Adrenal gland (tissue), 9 donors: ENCODE measurements at regions not wholly inside any gene's neighbourhood (a gene's known extent, or its start where the extent isn't known, plus 50 kb on each side); places are given as distances from the start of the nearest gene placed in this dataset.

Experiments
- DNase-seq, 7 donors: peaks; one replicate each; pipeline ENCODE4 v3.0.0-alpha.2; 2019 to 2020
- H3K27ac ChIP-seq, 5 donors: fragments of 200-600 bp; sonication (generic) in 4 of 5; 1 replicate in 3 of 5; 2 replicates in 2 of 5; pipeline versions ENCODE4 v1.5.1 to v1.8.0; 2016 to 2020; ENCODE audit warnings: mild to moderate bottlenecking in 1 of 5
- H3K27me3 ChIP-seq: fragments of 200-600 bp; 2 replicates; pipeline ENCODE4 v1.8.0; 2021
- H3K36me3 ChIP-seq, 2 donors: fragments of 200-600 bp; replicated peaks in 1 of 2; 1 replicate in 1 of 2; 2 replicates in 1 of 2; pipeline versions ENCODE4 v1.5.1 to v1.8.0; 2018 to 2022
- H3K4me1 ChIP-seq, 2 donors: fragments of 200-600 bp; replicated peaks in 1 of 2; 1 replicate in 1 of 2; 2 replicates in 1 of 2; pipeline versions ENCODE4 v1.5.1 to v1.8.0; 2018 to 2021
- H3K4me3 ChIP-seq, 4 donors: fragments of 200-600 bp; sonication (generic) in 3 of 4; one replicate each; pipeline ENCODE4 v1.5.1; 2016 to 2018
- H3K9me3 ChIP-seq, 3 donors: fragments of 200-600 bp; sonication (generic) in 1 of 3; replicated peaks in 1 of 3; 1 replicate in 2 of 3; 2 replicates in 1 of 3; pipeline versions ENCODE4 v1.5.1 to v1.8.0; 2016 to 2021
- POLR2A ChIP-seq, 2 donors: fragments of 450-650 bp; IDR thresholded peaks; one replicate each; pipeline ENCODE4 v1.6.1; 2017; ENCODE audit warnings: antibody characterized with exemption in 2 of 2, mild to moderate bottlenecking in 2 of 2, moderate library complexity in 1 of 2
- WGBS, 4 donors: extraction: QIAGEN DNeasy Blood & Tissue Kit in 2 of 4; methylation state at CpG; one replicate each; pipeline versions ENCODE4 v1.1.5 to v1.1.7; 2013 to 2017; 5-methylcytosine and 5-hydroxymethylcytosine counted together
- intact Hi-C, 2 donors: fragments of 100-400 bp; cut with DNase I; formaldehyde crosslinking; loops; one replicate each; pipeline versions ENCODE4 v1.14.1 to v1.15.0; 2022 to 2023
- TF ChIP-seq, protein P1 (sequence below), 6 experiments: fragments of 450-650 bp in 4 of 6; fragments of 200-600 bp in 2 of 6; sonication (generic) in 1 of 6; IDR thresholded peaks; 1 replicate in 5 of 6; 2 replicates in 1 of 6; pipeline versions ENCODE4 v1.5.1 to v1.8.0; 2016 to 2021; ENCODE audit warnings: antibody characterized with exemption in 6 of 6, mild to moderate bottlenecking in 2 of 6, moderate library complexity in 1 of 6
- donor health status: healthy with polysubstance abuse.
- donor health status: Bipolar disorder and iron deficiency.
- donor health status: DM: yes; HTN: yes; CAD: no.
- donor health status: DM: no; HTN: no; CAD: no.
- donor health status: DM: no; HTN: no; CAD: no.

DNA sequence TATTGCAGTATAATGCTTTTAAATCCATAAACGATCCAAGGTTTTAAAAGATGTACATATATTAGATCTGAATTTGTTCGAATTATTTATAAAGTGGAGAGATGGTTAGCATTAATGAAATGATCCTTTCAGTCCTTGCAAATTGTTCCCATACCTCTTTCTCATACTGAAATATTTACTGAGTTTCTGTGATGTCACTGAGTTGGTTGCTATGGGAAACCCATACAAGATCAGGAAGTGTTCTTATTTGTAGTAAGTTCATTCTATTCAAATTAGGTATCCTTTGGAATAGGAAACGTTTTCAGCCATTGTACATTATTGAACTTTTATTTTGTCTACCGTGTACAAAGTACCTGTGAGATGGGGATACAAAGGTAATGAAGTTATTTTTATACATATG is 73.2 kb upstream of the CHL1 start:
- Histone ChIP-seq H3K36me3 (no peaks in the 10 kb centered on the region), H3K27me3 (no peaks in the 10 kb centered on the region), H3K27ac (no peak overlapping the region), H3K4me1 (no peaks in the 10 kb centered on the region), H3K4me3 (no peak overlapping the region), H3K9me3 (no peaks in the 10 kb centered on the region)
- TF ChIP-seq, protein P1, sequence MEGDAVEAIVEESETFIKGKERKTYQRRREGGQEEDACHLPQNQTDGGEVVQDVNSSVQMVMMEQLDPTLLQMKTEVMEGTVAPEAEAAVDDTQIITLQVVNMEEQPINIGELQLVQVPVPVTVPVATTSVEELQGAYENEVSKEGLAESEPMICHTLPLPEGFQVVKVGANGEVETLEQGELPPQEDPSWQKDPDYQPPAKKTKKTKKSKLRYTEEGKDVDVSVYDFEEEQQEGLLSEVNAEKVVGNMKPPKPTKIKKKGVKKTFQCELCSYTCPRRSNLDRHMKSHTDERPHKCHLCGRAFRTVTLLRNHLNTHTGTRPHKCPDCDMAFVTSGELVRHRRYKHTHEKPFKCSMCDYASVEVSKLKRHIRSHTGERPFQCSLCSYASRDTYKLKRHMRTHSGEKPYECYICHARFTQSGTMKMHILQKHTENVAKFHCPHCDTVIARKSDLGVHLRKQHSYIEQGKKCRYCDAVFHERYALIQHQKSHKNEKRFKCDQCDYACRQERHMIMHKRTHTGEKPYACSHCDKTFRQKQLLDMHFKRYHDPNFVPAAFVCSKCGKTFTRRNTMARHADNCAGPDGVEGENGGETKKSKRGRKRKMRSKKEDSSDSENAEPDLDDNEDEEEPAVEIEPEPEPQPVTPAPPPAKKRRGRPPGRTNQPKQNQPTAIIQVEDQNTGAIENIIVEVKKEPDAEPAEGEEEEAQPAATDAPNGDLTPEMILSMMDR (IDR thresholded peaks at IDR 0.05), result no peak
- TF ChIP-seq POLR2A (IDR thresholded peaks at IDR 0.05), result no peak
- no peak for DNase-seq
- intact Hi-C loops, result no loop called here
- 55 to 63% (median 61%) methylated on average over 4 of the region's 4 CpGs for WGBS, 4 donors

DNA sequence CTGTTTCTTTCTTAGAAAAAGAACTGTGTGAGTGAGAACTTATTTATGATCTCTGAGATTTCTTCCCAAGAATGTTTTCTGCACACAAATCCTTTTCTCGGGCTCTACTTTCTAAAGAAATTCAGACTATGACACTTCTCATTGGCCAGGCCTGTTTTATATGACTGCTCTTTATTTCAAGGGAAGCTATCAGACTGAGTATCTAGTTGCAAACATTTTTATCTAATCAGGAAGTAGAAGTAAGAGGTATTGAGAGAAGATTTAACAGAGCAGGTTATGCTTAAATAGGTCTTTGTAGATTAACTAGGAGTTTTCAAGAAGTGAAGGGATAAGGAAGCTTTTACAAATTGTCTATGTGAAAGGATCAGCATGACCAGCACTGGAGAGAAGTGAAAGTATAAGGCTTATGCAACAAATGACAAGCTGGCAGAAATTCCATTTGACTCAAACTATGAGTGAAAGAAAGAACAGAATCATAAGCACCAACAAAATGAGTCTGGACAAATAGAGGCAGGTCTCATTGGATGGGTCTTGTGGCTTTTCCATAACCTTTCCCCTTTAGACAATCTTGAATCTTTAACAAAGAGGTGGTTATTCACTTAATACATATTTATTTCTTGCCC is 71.9 kb upstream of the CHL1 start:
- TF ChIP-seq POLR2A (IDR thresholded peaks at IDR 0.05), result no peak
- TF ChIP-seq, protein P1 (IDR thresholded peaks at IDR 0.05), result no peak
- 65 to 89% (median 77%) methylated on average over 1 of the region's 1 CpG for WGBS, 4 donors
- intact Hi-C loops, result no loop called here
- no peak for DNase-seq
- Histone ChIP-seq H3K4me3 (no peak overlapping the region), H3K36me3 (no peaks in the 10 kb centered on the region), H3K9me3 (no peaks in the 10 kb centered on the region), H3K4me1 (no peaks in the 10 kb centered on the region), H3K27me3 (no peaks in the 10 kb centered on the region), H3K27ac (no peak overlapping the region)

DNA sequence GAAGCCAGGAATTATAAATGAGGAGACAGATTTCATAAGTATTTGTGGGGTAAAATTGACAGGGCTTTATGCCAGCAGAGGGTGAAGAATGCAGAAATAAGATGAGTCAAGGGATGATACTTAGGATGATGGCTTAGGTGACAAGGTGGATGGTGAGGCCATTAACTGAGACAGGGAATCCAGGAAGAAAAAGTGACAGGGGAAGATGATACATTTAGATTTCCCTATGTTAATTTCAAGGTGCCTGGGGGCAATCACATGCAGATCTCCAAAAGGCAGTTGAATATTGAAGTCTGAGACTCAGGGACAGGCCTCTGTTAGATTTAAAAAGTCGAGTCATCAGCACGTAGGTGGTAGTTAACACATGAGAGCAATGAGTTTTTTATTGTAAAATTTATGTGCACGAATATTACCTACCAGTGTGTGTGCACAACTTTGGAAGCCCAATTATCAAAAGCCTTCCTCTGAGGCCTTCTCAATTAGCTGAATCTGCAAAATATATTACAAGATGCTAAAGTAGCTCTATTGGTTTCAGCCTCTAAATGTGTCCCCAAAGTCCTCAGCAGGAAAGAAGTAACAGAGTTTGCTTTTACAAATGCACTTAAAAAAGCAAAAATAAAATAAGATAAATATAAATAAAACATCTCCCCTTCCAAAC is 67.9 kb upstream of the CHL1 start:
- no peaks in the 10 kb centered on the region for H3K27me3 ChIP-seq
- no peak for DNase-seq
- no peak overlapping the region for H3K4me3 ChIP-seq
- TF ChIP-seq POLR2A (IDR thresholded peaks at IDR 0.05), result no peak
- TF ChIP-seq, protein P1 (IDR thresholded peaks at IDR 0.05), result no peak
- intact Hi-C loops, result no loop called here
- no peaks in the 10 kb centered on the region for H3K4me1 ChIP-seq
- WGBS, 4 donors, result 55 to 82% (median 68%) methylated on average over 3 of the region's 3 CpGs
- no peaks in the 10 kb centered on the region for H3K9me3 ChIP-seq
- no peak overlapping the region for H3K27ac ChIP-seq
- no peaks in the 10 kb centered on the region for H3K36me3 ChIP-seq

DNA sequence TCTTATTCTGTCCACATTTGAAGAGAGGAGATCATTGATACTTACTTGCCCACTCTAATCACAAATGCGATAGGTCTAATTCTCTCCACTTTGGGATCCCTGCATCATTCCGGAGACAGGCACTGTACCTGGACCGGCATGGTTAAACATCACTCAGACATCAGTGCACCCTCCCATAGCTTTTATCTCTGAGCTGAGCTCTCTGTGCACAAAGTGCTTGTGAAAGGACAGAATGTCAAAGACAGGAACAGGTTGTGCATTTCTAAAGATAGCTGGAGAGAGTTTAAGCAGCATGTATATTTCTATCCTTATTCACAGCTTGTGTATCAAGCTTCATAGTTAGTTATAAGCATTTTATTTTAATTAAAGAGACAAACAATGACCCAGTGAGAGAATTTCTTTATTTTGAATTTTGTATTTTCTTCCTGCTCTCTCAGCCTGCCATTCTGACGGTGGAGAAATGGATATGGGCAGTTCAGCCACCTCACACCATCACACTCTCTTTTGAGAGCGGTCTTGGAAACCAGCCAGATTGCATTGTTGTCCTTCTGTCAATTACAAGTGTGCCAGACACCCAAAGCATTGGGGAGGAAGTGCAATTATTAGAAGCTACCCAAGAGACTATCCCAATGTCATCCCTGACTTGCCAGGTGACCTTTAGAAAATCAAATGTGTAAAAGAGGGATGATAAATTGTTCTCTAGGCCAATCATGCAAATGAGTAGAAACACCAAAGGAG is 65.2 kb upstream of the CHL1 start:
- WGBS, 4 donors, result 68 to 79% (median 72%) methylated on average over 5 of the region's 5 CpGs
- Histone ChIP-seq H3K36me3 (no peaks in the 10 kb centered on the region), H3K4me3 (no peak overlapping the region), H3K27me3 (no peaks in the 10 kb centered on the region), H3K4me1 (no peaks in the 10 kb centered on the region), H3K27ac (no peak overlapping the region), H3K9me3 (no peaks in the 10 kb centered on the region)
- intact Hi-C loops, result no loop called here
- DNase-seq, result no peak
- TF ChIP-seq POLR2A (IDR thresholded peaks at IDR 0.05), result no peak
- TF ChIP-seq, protein P1 (IDR thresholded peaks at IDR 0.05), result no peak
